K562 (cell line): ENCODE measurements at regions not wholly inside any gene's neighbourhood (a gene's known extent, or its start where the extent isn't known, plus 50 kb on each side); places are given as distances from the start of the nearest gene placed in this dataset.

ENCODE experiments used
- ATAC-seq: fragments of 200-7000 bp; cut with Tn5 transposase; 3 replicates; pipeline ENCODE4 v1.9.1; 2020; ENCODE audit warnings: moderate library complexity
- BruUV-seq: library from RNA; stranded (reverse); fragments of 400-500 nt; replicated peaks from 2 replicates; lab custom pipeline; 2021; lab: Mats Ljungman, UMichigan
- CTCF ChIA-PET: fragments of 300-600 bp; formaldehyde crosslinking; extraction: SDS; loops from one replicate; lab custom pipeline; 2021; ENCODE audit warnings: low intra/inter-chr PET ratio; lab: Yijun Ruan, JAX
- POLR2A ChIA-PET: fragments of 300-600, 350-650 bp; sonication (Branson Sonifier 250); formaldehyde crosslinking; extraction: SDS; loops from one replicate; lab custom pipeline; 2021; ENCODE audit warnings: antibody characterized with exemption, inconsistent platforms; lab: Yijun Ruan, JAX
- DNase-seq, 4 experiments: peaks; one replicate each; pipeline versions ENCODE4 v3.0.0 to v3.0.0-alpha.2; 2011 to 2018; ENCODE audit warnings: low spot score in 3 of 4, mixed read lengths in 3 of 4; ENCODE audit errors: extremely low read depth in 1 of 4
- FAIRE-seq: peaks from 2 replicates; lab custom pipeline; 2011; peaks lifted over from hg19 to GRCh38; lab: Jason Lieb, UNC
- H2AFZ ChIP-seq: 2 replicates; pipeline ENCODE4 v1.6.0; 2011; ENCODE audit warnings: low read depth, low read length, control low read depth, inconsistent platforms
- H3K27ac ChIP-seq: fragments of 200-600 bp; 3 replicates; pipeline ENCODE4 v1.8.0; 2011; ENCODE audit warnings: low read depth, mild to moderate bottlenecking, control low read depth, inconsistent platforms, low read length, moderate library complexity, mixed read lengths; ENCODE audit errors: extremely low read depth
- H3K27me3 ChIP-seq, 2 experiments: fragments of 300-600 bp in 1 of 2; 2 replicates in 1 of 2; 3 replicates in 1 of 2; pipeline versions ENCODE4 v1.6.0 to v1.8.0; 2011; ENCODE audit warnings: inconsistent platforms in 2 of 2, low read length in 2 of 2, mild to moderate bottlenecking in 1 of 2, mixed read lengths in 1 of 2, moderate library complexity in 1 of 2; ENCODE audit not compliant: control insufficient read depth in 2 of 2, insufficient read depth in 2 of 2
- H3K36me3 ChIP-seq: fragments of 300-600 bp; 3 replicates; pipeline ENCODE4 v1.8.0; 2011; ENCODE audit warnings: mild to moderate bottlenecking, low read length, inconsistent platforms; ENCODE audit not compliant: control insufficient read depth, insufficient read depth
- H3K4me1 ChIP-seq, 2 experiments: fragments of 200-600 bp in 1 of 2; replicated peaks in 1 of 2; 2 replicates in 1 of 2; 3 replicates in 1 of 2; pipeline versions ENCODE4 v1.5.1 to v1.8.0; 2011; ENCODE audit warnings: inconsistent platforms in 2 of 2, low read length in 2 of 2, mild to moderate bottlenecking in 1 of 2, mixed read lengths in 1 of 2, moderate library complexity in 1 of 2; ENCODE audit not compliant: control insufficient read depth in 2 of 2, insufficient read depth in 2 of 2
- H3K4me2 ChIP-seq: 2 replicates; pipeline ENCODE4 v1.6.1; 2011; ENCODE audit warnings: low read length, control low read depth, inconsistent platforms, mixed read lengths; ENCODE audit not compliant: insufficient read depth
- H3K4me3 ChIP-seq: fragments of 200-600 bp; sonication (generic), shearing (Covaris generic); 2 replicates; pipeline ENCODE4 v1.5.1; 2016; ENCODE audit warnings: control low read depth, inconsistent platforms
- H3K79me2 ChIP-seq: fragments of 200-600 bp; 3 replicates; pipeline ENCODE4 v1.8.0; 2011; ENCODE audit warnings: low read length, inconsistent platforms; ENCODE audit not compliant: control insufficient read depth, insufficient read depth
- H3K9ac ChIP-seq, 2 experiments: 2 replicates each; pipeline versions ENCODE4 v1.6.0 to v1.6.1; 2011; ENCODE audit warnings: low read depth in 2 of 2, low read length in 2 of 2, control low read depth in 1 of 2, inconsistent platforms in 1 of 2, mild to moderate bottlenecking in 1 of 2, mixed read lengths in 1 of 2; ENCODE audit not compliant: insufficient read depth in 1 of 2
- H3K9me1 ChIP-seq: one replicate; pipeline ENCODE4 v1.6.0; 2011; ENCODE audit warnings: inconsistent platforms, mild to moderate bottlenecking, low read length, moderate library complexity; ENCODE audit not compliant: control insufficient read depth, insufficient read depth
- H3K9me3 ChIP-seq: replicated peaks from 2 replicates; pipeline ENCODE4 v1.5.1; 2011; ENCODE audit warnings: low read depth, low read length, inconsistent platforms; ENCODE audit not compliant: control insufficient read depth, insufficient read depth
- H4K20me1 ChIP-seq: replicated peaks from 2 replicates; pipeline ENCODE4 v1.6.1; 2011; ENCODE audit warnings: low read length, inconsistent platforms, mixed read lengths; ENCODE audit not compliant: control insufficient read depth, insufficient read depth
- ASH1L ChIP-seq: fragments of 450-650 bp; IDR thresholded peaks from 2 replicates; pipeline ENCODE4 v1.6.1; 2018; ENCODE audit warnings: borderline replicate concordance, mild to moderate bottlenecking, low read depth; ENCODE audit not compliant: partially characterized antibody
- CLOCK ChIP-seq: fragments of 250-450 bp; sonication (Bioruptor Pico); IDR thresholded peaks from 2 replicates; pipeline ENCODE4 v1.4.0; 2020; ENCODE audit warnings: mild to moderate bottlenecking, moderate library complexity, borderline replicate concordance
- E2F1 ChIP-seq: sonication (generic); formaldehyde crosslinking; IDR thresholded peaks from 2 replicates; pipeline ENCODE4 v1.8.1; 2023; ENCODE audit warnings: mild to moderate bottlenecking, missing genetic modification reagents, moderate library complexity
- GTF2F1 ChIP-seq: IDR thresholded peaks from 2 replicates; pipeline ENCODE4 v1.6.1; 2011; ENCODE audit warnings: low read depth, low read length, improper control_type of control experiment
- HNRNPK ChIP-seq: fragments of 200-400 bp; formaldehyde crosslinking; IDR thresholded peaks from one replicate; pipeline ENCODE4 v1.6.1; 2018; ENCODE audit warnings: mild to moderate bottlenecking, low read depth, low read length; ENCODE audit not compliant: poor library complexity, severe bottlenecking
- KAT2B ChIP-seq: IDR thresholded peaks from one replicate; pipeline ENCODE4 v1.6.1; 2012; ENCODE audit warnings: low read depth, mild to moderate bottlenecking, control low read depth, inconsistent platforms, low read length, moderate library complexity
- LCOR ChIP-seq: sonication (generic); formaldehyde crosslinking; IDR thresholded peaks from 2 replicates; pipeline ENCODE4 v1.8.0; 2022; ENCODE audit warnings: mild to moderate bottlenecking, missing genetic modification reagents
- NELFE ChIP-seq: IDR thresholded peaks from 2 replicates; pipeline ENCODE4 v1.6.1; 2011; ENCODE audit warnings: mild to moderate bottlenecking; ENCODE audit not compliant: insufficient read depth, insufficient read length
- PTBP1 ChIP-seq: fragments of 200-400 bp; formaldehyde crosslinking; IDR thresholded peaks from 2 replicates; pipeline ENCODE4 v1.6.1; 2017; ENCODE audit warnings: low read depth, low read length
- SMARCE1 ChIP-seq: fragments of 450-650 bp; IDR thresholded peaks from 2 replicates; pipeline ENCODE4 v1.7.1; 2016; ENCODE audit warnings: mild to moderate bottlenecking
- TRIM28 ChIP-seq: fragments of 450-650 bp; IDR thresholded peaks from 2 replicates; pipeline ENCODE4 v1.6.1; 2017
- ZBTB34 ChIP-seq: fragments of 250-450 bp; sonication (Bioruptor Pico); IDR thresholded peaks from 2 replicates; pipeline ENCODE4 v1.8.0; 2021; ENCODE audit warnings: mild to moderate bottlenecking, moderate library complexity
- ZNF507 ChIP-seq: conservative IDR thresholded peaks from 2 replicates; pipeline ENCODE4 v1.6.1; 2017; ENCODE audit warnings: missing genetic modification characterization, missing compliant biosample characterization
- ZSCAN29 ChIP-seq: fragments of 450-650 bp; IDR thresholded peaks from 2 replicates; pipeline ENCODE4 v1.6.1; 2017
- WGBS: fragments of 100-300 bp; shearing (Covaris generic); methylation state at CpG from one replicate; pipeline ENCODE4 v1.1.6; 2016; ENCODE audit warnings: low coverage, mixed read lengths; ENCODE audit not compliant: insufficient coverage; ENCODE audit errors: missing lambda C conversion rate; 5-methylcytosine and 5-hydroxymethylcytosine counted together
- in situ Hi-C: fragments of 300-500 bp; cut with MboI; formaldehyde crosslinking; loops from 4 replicates; pipeline ENCODE4 v1.15.0; 2018; ENCODE audit warnings: inconsistent platforms, mixed read lengths
- intact Hi-C: fragments of 100-400 bp; cut with micrococcal nuclease; formaldehyde crosslinking; loops from 2 replicates; pipeline ENCODE4 v1.14.2; 2022

- intact Hi-C loops: no loop called here
- no peak for DNase-seq
Measured at GRCh38 chr22:47287516-47287915, 525.1 kb downstream of the TBC1D22A start.

GRCh38 chr22:47286590-47286989 lies 524.1 kb downstream of the TBC1D22A start:
- Histone ChIP-seq H3K27me3 (peaks cover 0 to 40% of the 10 kb centered on the region in 2 experiments; a peak in 2 of 5 replicates), H3K4me3 (no peak overlapping the region), H3K36me3 (no peaks in the 10 kb centered on the region), H3K9me1 (no peaks in the 10 kb centered on the region), H3K9ac (no peak overlapping the region), H2AFZ (no peak overlapping the region), H3K79me2 (no peaks in the 10 kb centered on the region), H3K27ac (no peak overlapping the region), H4K20me1 (no peaks in the 10 kb centered on the region; the same call in 1 of the 2 replicates), H3K4me1 (no peaks in the 10 kb centered on the region), H3K4me2 (no peak overlapping the region), H3K9me3 (no peaks in the 10 kb centered on the region)
- ATAC-seq: no peak
- no TSS peak for BruUV-seq
- DNase-seq: no peak
- intact Hi-C loops: no loop called here
- ChIA-PET CTCF (no interaction called here), POLR2A (interaction anchor here (0.9 kb wide), 1 partner anchor 85 kb away, joined by 3 read pairs; no protein-coding TSS in a partner anchor)
- in situ Hi-C loops: no loop called here
- no peak for FAIRE-seq
- 0% methylated on average over 5 of the region's 7 CpGs for WGBS
- TF ChIP-seq ZSCAN29: no peak
- no peak for TF ChIP-seq ZNF507 (tag)
- TF ChIP-seq TRIM28: no peak
- TF ChIP-seq ZBTB34: no peak
- TF ChIP-seq LCOR (CRISPR knock-in tag): no peak
- TF ChIP-seq SMARCE1: no peak
- no peak for TF ChIP-seq PTBP1
- TF ChIP-seq E2F1: no peak
- TF ChIP-seq CLOCK (CRISPR knock-in tag): no peak
- no peak for TF ChIP-seq GTF2F1

More at GRCh38 chr22:47287516-47287915, 525.1 kb downstream of the TBC1D22A start:
- in situ Hi-C loops: no loop called here
- no peak for FAIRE-seq
- no peak for TF ChIP-seq NELFE
- TF ChIP-seq KAT2B: no peak
- no peak for TF ChIP-seq HNRNPK
- no peak for TF ChIP-seq ASH1L
- TF ChIP-seq, all 486 proteins: peak for 0
- CTCF ChIA-PET: no interaction called here
- H3K4me2 ChIP-seq: no peak overlapping the region
- H3K4me1 ChIP-seq: no peaks in the 10 kb centered on the region
- POLR2A ChIA-PET: interaction anchor here (0.9 kb wide), 1 partner anchor 86 kb away, joined by 3 read pairs; no protein-coding TSS in a partner anchor
- no peak overlapping the region for H3K27ac ChIP-seq
- no peaks in the 10 kb centered on the region for H3K79me2 ChIP-seq
- ATAC-seq: no peak
- H2AFZ ChIP-seq: no peak overlapping the region
- WGBS: 0% methylated on average over 4 of the region's 5 CpGs
- no TSS peak for BruUV-seq
- no peaks in the 10 kb centered on the region for H3K9me3 ChIP-seq
- no peak overlapping the region for H3K9ac ChIP-seq
- H3K9me1 ChIP-seq: no peaks in the 10 kb centered on the region
- peaks cover 0 to 43% of the 10 kb centered on the region in 2 experiments; a peak in 3 of 5 replicates for H3K27me3 ChIP-seq
- no peaks in the 10 kb centered on the region; the same call in 1 of the 2 replicates for H4K20me1 ChIP-seq
- no peaks in the 10 kb centered on the region for H3K36me3 ChIP-seq
- no peak overlapping the region for H3K4me3 ChIP-seq
